ENCODE measurements at regions not wholly inside any gene's neighbourhood (a gene's known extent, or its start where the extent isn't known, plus 50 kb on each side); places are given as distances from the start of the nearest gene placed in this dataset.
"Not testable (repeated sequence)": the region's sequence is repeated elsewhere in the genome, so short reads cannot be mapped to it uniquely, and the experiment has no call there.

DNA sequence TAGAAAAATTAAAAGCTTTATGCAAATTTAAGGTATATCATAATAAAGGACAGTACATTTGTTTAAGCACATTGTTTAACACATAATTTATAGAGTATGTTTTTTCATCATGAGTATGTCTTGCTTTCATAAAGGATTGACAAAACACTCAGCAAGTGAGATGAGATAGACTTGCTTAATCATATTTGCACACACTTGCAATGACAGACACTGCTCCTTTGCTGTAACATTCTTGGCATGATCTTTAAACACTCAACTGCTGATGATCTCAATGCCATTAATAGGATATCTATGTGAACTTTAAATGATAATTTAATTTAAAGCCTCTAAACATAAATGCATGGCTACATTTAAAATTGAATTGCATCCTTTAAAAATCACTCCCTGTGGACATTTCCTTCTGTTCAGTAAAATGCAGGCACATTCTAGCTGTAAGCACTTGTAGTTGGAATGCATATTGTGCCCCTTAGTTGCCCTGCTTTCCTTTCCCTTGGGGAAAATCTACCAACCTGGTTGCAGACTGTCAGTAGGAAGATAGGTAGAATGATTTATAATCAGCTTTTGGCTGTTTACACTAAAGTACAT, 979.0 kb downstream of the TMTC2 start:
- FAIRE-seq = no peak

GRCh38 chr12:83664650-83665049, 977.9 kb downstream of the TMTC2 start:
- FAIRE-seq = no peak

DNA sequence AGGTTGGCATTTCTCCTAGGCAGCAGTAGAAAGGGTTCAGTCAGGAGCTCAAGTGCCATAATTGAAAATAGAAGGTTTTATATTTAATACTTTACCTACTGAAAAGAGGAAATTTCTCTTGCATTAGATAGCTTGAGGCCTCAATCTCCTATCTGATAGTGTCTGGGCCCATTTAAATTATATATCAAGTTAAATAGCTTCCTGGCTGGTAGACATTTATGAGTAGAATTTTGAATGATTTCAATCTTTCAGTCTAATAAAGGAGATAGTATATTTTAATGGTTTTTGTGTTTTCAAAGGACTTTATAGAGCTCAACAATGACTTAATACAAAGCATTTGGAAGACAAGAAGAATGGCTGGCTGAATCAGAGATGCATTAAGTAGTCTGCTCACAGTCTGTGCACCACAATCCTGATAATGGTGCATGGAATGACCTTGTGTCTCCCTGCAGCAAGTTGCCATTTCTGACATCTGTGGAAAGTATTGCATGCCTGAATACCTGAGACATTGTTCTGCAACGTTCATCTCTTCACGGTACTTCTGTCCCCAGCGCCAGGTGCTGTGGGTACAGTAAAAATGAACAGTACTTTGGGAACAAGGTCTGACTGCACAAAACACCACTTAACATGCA, 974.1 kb downstream of the TMTC2 start:
- FAIRE-seq = no peak

DNA sequence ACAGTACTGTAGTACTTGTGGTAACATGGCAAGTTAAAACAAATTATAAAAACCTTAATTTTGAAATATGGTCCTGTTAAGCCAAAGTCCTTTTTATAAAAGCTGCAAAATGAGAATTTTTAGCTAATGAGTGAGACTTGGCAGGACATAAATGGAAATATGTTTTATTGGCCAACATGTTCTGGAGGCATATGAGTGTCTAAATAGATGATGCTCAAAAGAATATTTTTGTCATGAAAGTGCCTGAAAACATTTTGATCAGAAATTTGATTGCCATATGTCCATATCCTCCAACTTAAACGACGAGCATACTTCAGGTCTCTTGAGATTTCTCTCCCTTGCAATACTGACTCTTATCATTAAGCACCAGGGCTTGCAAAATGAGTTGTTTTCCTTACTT, 972.6 kb downstream of the TMTC2 start:
- no peak for FAIRE-seq

GRCh38 chr12:83656004-83656403, 969.3 kb downstream of the TMTC2 start:
- no peak for FAIRE-seq

- no peak for FAIRE-seq
Measured at GRCh38 chr12:83642205-83642604, 955.5 kb downstream of the TMTC2 start.

- FAIRE-seq = no peak
Measured at GRCh38 chr12:83641789-83642188, 955.1 kb downstream of the TMTC2 start.

DNA sequence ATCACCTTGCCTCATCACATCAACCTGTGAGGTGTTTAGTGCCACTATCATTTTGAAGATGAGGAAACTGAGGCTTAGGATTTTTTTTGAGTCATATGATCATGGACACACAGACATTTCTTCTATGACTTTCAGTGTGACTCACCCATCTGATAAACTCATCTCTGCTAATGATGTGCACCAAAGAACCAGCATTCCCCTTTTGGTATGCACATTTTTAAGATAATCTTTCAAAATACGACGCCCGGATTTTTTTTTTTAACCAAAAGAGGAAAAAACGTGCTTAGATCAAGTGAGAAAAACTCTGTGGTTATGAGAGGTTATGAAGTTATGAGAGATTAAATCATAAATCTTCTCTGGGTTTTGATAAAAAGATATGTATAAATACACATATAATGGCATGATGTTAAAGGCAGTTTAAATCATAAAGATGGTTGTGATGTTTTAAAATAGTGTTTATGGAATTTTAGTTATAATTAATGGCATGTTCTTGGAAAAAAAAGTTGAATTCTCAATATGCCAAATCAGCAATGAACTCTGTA, 948.1 kb downstream of the TMTC2 start:
- FAIRE-seq = no peak

DNA sequence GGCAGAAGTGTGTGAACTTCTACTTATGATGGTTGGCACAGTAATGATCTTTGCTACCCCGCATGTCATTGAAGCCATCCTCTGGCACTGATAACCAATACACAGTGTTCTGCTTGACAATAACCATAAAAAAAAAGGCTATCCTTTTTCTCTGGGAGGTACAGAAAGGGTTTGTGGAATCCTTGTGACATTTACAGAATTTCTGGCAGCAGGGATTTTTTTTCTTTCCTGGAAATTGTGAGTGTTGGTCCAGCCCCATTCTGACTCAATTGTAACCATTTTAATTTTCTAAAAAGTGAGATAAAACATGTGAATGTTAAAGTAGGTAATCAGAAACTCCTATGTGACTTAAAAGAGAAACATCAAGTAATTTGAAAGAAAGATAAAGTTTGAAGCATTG, 943.8 kb downstream of the TMTC2 start:
- FAIRE-seq = no peak

GRCh38 chr12:83629931-83630330, 943.2 kb downstream of the TMTC2 start:
- FAIRE-seq = no peak

DNA sequence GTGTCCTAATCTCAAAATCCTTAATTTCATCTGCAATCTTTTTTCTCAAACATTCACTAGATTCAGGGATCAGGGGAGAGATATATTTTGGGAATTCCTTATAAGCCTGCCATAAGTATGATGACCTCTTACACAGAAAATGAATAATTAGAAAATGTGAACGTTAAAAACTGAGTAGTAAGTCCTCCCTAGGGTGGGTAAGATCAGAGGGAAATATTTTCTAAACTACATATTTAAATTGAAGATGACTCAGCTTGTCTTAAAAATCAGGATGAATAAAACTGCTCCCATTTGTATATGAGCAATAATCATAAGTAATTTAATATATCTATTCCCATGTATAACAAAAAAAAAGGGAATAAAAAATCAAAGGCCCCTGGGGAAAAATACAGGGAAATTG, 935.5 kb downstream of the TMTC2 start:
- FAIRE-seq = no peak

DNA sequence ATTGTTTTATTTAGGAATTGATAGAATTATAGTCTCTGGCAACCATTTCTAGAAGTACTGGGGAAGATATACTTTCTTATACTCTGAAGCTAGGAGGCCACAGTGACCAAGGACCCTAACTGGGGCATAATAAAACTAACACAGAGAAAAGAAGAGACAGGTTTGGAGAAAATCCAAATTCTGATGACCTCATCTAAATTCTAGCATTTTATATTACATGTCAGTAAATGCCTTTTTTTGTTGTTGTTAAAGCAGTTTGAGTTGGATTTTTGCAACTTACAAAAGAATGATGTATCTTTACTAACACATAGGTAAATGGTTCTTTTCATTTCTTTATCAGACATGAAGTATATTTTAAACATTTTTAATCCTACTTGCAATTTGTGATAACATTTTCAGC, 933.3 kb downstream of the TMTC2 start:
- FAIRE-seq = no peak

GRCh38 chr12:83615152-83615551, 928.4 kb downstream of the TMTC2 start:
- no peak for FAIRE-seq

DNA sequence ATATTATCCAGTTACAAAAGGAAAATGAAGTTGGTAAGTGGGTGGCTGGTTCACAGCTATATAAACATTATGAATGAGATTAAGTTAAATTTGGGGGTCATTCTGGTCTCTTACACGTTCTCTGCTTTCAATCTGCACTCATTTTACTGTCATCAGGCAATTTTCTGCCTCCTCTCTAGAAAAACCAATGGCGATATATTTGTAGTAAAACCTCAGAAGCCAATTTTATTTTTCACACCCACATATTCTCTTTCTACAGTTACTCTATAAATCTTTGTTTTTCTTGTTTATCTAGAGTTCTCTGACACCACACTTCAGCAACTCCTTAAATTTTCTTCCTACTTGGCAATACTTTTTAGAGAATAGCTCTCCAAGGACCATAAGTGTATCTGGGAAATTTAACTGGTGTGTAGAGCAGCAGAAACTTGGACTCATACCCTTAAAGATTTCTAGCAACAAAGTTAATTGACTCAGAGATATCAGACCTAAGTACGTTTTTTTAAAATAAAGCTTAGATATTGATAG, 926.9 kb downstream of the TMTC2 start:
- no peak for FAIRE-seq

- FAIRE-seq = no peak
Measured at GRCh38 chr12:83603106-83603505, 916.4 kb downstream of the TMTC2 start.

GRCh38 chr12:83575326-83575725, 888.6 kb downstream of the TMTC2 start:
- FAIRE-seq = no peak

- FAIRE-seq = no peak
Measured at GRCh38 chr12:83574142-83574541, 887.4 kb downstream of the TMTC2 start.

GRCh38 chr12:83573671-83574070, 887.0 kb downstream of the TMTC2 start:
- FAIRE-seq = no peak

GRCh38 chr12:83559650-83560049, 872.9 kb downstream of the TMTC2 start:
- no peak for FAIRE-seq

DNA sequence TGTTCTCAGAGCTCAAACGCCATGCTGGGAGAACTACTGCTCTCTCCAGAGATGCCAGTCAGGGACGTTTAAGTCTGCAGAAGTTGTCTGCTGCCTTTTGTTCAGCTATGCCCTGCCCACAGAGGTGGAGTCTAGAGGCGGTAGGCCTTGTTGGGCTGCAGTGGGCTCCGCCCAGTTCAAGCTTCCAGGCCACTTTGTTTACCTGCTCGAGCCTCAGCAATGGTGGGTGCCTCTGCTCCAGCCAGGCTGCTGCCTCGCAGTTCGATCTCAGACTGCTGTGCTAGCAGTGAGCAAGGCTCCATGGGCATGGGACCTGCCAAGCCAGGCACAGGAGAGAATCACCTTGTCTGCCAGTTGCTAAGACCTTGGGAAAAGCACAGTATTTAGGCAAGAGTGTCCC, 869.3 kb downstream of the TMTC2 start:
- not testable (repeated sequence) for FAIRE-seq

GRCh38 chr12:83541446-83541845, 854.7 kb downstream of the TMTC2 start:
- FAIRE-seq = no peak

- no peak for FAIRE-seq
Measured at GRCh38 chr12:83538361-83538965, 851.8 kb downstream of the TMTC2 start.

DNA sequence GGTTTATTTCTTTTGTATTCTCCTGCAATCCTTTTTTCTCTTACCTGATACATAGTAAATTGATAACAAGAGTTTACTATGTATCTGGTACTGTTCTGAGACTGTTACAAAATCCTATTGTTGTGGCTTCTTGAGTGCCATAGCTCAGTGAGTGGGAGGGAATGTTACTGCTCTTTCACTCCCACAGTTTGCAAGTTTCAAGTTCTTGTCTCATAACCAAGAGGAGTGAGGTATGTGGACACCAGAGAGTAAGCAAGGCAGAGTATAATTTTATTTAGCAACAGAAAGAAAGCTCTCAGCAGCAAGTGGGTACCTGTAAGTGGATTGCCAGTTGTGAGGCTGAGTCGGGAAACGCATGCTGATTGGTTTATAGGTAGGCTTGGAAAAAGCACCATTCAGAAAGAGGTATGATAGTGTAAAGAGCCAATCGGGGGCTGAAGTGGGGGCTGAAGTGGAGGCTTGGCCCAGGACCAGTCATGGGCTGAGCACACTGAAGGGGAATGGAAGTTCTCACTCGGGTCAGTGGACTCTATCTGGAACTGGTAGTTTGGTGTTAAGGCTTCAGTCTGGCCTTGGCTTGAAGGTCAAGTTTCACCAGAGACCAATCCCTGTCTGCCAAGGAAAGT, 850.8 kb downstream of the TMTC2 start:
- FAIRE-seq = no peak

DNA sequence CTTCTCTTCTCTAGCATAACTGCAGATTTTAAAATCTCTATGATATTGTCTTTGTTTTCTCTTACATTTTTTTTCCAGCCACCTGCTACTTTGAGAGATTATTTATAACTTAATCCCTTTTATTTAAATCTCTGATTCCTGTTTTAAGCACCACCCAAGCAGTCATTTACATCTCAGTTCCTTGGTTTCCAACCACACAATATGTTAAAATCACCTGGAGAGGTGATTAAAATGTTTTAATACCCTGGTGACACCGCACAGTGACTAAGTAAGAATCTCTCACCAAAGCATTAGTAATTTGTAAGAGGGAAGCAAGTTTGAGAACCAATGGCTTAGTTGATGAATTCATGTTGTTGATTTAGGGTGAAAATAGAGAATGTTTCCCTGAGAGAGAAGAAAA, 849.8 kb downstream of the TMTC2 start:
- no peak for FAIRE-seq

All from colon (tissue), 2 donors.